HG02973 (cell line): ENCODE measurements at regions not wholly inside any gene's neighbourhood (a gene's known extent, or its start where the extent isn't known, plus 50 kb on each side); places are given as distances from the start of the nearest gene placed in this dataset.

Experiments
- ATAC-seq: cut with Tn5 transposase; IDR thresholded peaks from one replicate; pipeline ENCODE4 v1.9.1; 2021; ENCODE audit warnings: moderate library complexity; ENCODE audit not compliant: unreplicated experiment

GRCh38 chr6:40083141-40083920 is 149.1 kb upstream of the MOCS1 start:
- no peak for ATAC-seq

GRCh38 chr6:40082278-40083043 is 148.2 kb upstream of the MOCS1 start:
- no peak for ATAC-seq

- no peak for ATAC-seq
Measured at GRCh38 chr6:40077736-40078135, 143.5 kb upstream of the MOCS1 start.

GRCh38 chr6:40077315-40077714 is 143.1 kb upstream of the MOCS1 start:
- no peak for ATAC-seq

- no peak for ATAC-seq
Measured at GRCh38 chr6:40075056-40075590, 140.9 kb upstream of the MOCS1 start.

GRCh38 chr6:40074306-40075055 is 140.2 kb upstream of the MOCS1 start:
- ATAC-seq = no peak

GRCh38 chr6:40066372-40066771 is 132.1 kb upstream of the MOCS1 start:
- ATAC-seq = no peak

- ATAC-seq = no peak
Measured at GRCh38 chr6:40056865-40057264, 122.6 kb upstream of the MOCS1 start.

GRCh38 chr6:40054602-40055001 is 120.3 kb upstream of the MOCS1 start:
- no peak for ATAC-seq

GRCh38 chr6:40054186-40054585 is 119.9 kb upstream of the MOCS1 start:
- ATAC-seq = no peak

GRCh38 chr6:40049128-40049527 is 114.9 kb upstream of the MOCS1 start:
- no peak for ATAC-seq

- ATAC-seq = no peak
Measured at GRCh38 chr6:40044196-40044595, 109.9 kb upstream of the MOCS1 start.

- no peak for ATAC-seq
Measured at GRCh38 chr6:40042232-40042631, 108.0 kb upstream of the MOCS1 start.

- no peak for ATAC-seq
Measured at GRCh38 chr6:40039042-40039441, 104.8 kb upstream of the MOCS1 start.

GRCh38 chr6:40038626-40039025 is 104.4 kb upstream of the MOCS1 start:
- no peak for ATAC-seq

GRCh38 chr6:40037271-40037670 is 103.0 kb upstream of the MOCS1 start:
- ATAC-seq = no peak

- ATAC-seq = no peak
Measured at GRCh38 chr6:40036186-40036585, 101.9 kb upstream of the MOCS1 start.

- ATAC-seq = no peak
Measured at GRCh38 chr6:40028449-40028848, 94.2 kb upstream of the MOCS1 start.

- no peak for ATAC-seq
Measured at GRCh38 chr6:40022867-40023266, 88.6 kb upstream of the MOCS1 start.

- ATAC-seq = no peak
Measured at GRCh38 chr6:40020166-40020565, 85.9 kb upstream of the MOCS1 start.

- ATAC-seq = no peak
Measured at GRCh38 chr6:40015530-40015929, 81.3 kb upstream of the MOCS1 start.
